ENCODE measurements at regions not wholly inside any gene's neighbourhood (a gene's known extent, or its start where the extent isn't known, plus 50 kb on each side); places are given as distances from the start of the nearest gene placed in this dataset.

DNA sequence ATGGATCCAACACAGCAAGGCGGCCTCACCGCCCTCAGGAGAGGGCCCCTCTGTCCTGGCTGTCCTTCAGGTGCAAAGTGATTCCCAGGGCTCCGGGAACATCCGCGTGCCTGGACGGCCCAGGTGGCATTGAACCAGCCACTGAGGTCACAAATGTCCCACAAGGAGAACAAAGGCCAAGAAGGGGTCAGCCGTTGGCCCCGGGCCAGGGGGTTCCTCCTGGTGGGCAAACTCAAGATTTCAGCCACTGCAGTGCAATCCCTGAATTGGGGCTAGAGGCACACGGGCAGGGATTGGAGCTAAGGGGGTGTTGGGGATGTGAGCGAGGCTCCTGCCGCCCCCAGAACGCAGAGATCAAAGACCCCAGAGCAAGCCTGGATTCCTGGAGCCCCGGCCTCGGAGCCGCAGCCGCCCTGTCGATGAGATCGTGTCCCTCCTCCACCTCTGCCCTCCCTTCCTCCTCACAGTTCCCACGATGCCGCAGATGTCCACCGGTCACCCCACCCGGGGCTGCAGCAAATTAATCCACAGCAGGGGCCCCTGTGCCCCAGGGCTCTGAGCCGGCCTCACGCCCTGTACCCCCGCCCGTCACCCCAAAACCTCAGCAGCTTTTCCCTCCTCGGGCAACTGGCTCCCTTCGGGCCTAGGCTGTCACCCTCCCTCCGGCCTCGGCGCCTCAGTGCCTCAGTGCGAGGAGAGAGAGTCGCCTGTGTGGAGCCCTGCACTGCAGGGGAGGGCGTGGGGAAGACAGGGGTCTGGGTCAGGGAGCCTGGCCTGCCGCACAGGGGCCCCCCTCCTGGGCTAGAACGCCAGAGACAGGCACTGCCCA lies 56.7 kb upstream of the GALNT9 start:
- no peaks in the 10 kb centered on the region for H3K9me1 ChIP-seq (ENCODE audit: insufficient read depth, low read length)
- no peak for ATAC-seq (ENCODE audit: low read depth)
- no peak overlapping the region for H3K9ac ChIP-seq (ENCODE audit: low read depth, low read length)
- no peak overlapping the region for H4K8ac ChIP-seq (ENCODE audit: low read depth in 2 of 2, low read length in 2 of 2)
- in situ Hi-C loops (cut with MboI; ENCODE audit: low sequenced_read_pairs) = no loop called here
- no peak for DNase-seq
- H2BK120ac ChIP-seq (ENCODE audit: low read depth, low read length) = no peak overlapping the region
- no peak overlapping the region for H2AFZ ChIP-seq (replicated peaks; ENCODE audit: low read length, poor library complexity)
- no peaks in the 10 kb centered on the region for H3K9me3 ChIP-seq (ENCODE audit: control insufficient read depth, insufficient read depth, low read length)
- H3K27ac ChIP-seq (ENCODE audit: insufficient read depth, low read length) = no peak overlapping the region
- CTCF ChIA-PET = no interaction called here
- H3K4me2 ChIP-seq (ENCODE audit: low read depth, low read length) = no peak overlapping the region
- intact Hi-C loops (cut with micrococcal nuclease) = no loop called here
- no peak overlapping the region for H2BK15ac ChIP-seq (ENCODE audit: low read depth, low read length)
- H3K79me1 ChIP-seq (ENCODE audit: low read depth in 1 of 2, low read length in 2 of 2) = no peaks in the 10 kb centered on the region
- no peak overlapping the region for H3K14ac ChIP-seq (replicated peaks; ENCODE audit: low read depth, low read length)
- no peaks in the 10 kb centered on the region for H3K36me3 ChIP-seq (ENCODE audit: control insufficient read depth, insufficient read depth, low read length)
- no peaks in the 10 kb centered on the region; the same call in 1 of the 2 replicates for H4K20me1 ChIP-seq (ENCODE audit: insufficient read depth, low read length)
- H3K23ac ChIP-seq (ENCODE audit: low read depth, low read length) = no peak overlapping the region
- H3K27me3 ChIP-seq (ENCODE audit: control insufficient read depth, insufficient read depth, low read length) = peaks cover 45% of the 10 kb centered on the region
- H2AK5ac ChIP-seq (ENCODE audit: low read depth, low read length) = no peak overlapping the region
- no peak overlapping the region for H3K18ac ChIP-seq (ENCODE audit: low read depth, low read length)
- no peak overlapping the region for H2BK20ac ChIP-seq (ENCODE audit: low read depth, low read length)
- no peak overlapping the region for H2BK5ac ChIP-seq (ENCODE audit: low read depth, low read length, poor library complexity, severe bottlenecking)
- H3K4me3 ChIP-seq (ENCODE audit: insufficient read depth, low read depth, low read length) = no peak overlapping the region
- H3K56ac ChIP-seq (ENCODE audit: extremely low read depth, insufficient read depth, low read length) = no peak overlapping the region
- TF ChIP-seq SMC3 (IDR thresholded peaks at IDR 0.05; ENCODE audit: low read depth, low read length) = no peak
- no peak for TF ChIP-seq MXI1 (IDR thresholded peaks at IDR 0.05; ENCODE audit: borderline replicate concordance, low read depth, low read length)
- TF ChIP-seq, protein P1, sequence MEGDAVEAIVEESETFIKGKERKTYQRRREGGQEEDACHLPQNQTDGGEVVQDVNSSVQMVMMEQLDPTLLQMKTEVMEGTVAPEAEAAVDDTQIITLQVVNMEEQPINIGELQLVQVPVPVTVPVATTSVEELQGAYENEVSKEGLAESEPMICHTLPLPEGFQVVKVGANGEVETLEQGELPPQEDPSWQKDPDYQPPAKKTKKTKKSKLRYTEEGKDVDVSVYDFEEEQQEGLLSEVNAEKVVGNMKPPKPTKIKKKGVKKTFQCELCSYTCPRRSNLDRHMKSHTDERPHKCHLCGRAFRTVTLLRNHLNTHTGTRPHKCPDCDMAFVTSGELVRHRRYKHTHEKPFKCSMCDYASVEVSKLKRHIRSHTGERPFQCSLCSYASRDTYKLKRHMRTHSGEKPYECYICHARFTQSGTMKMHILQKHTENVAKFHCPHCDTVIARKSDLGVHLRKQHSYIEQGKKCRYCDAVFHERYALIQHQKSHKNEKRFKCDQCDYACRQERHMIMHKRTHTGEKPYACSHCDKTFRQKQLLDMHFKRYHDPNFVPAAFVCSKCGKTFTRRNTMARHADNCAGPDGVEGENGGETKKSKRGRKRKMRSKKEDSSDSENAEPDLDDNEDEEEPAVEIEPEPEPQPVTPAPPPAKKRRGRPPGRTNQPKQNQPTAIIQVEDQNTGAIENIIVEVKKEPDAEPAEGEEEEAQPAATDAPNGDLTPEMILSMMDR (conservative IDR thresholded peaks at IDR 0.05; ENCODE audit: low read depth, low read length) = no peak
- no peak for TF ChIP-seq RAD21 (IDR thresholded peaks at IDR 0.05; ENCODE audit: low read length)
- no peak for TF ChIP-seq POLR2A (IDR thresholded peaks at IDR 0.05; ENCODE audit: low read depth, low read length)
- TF ChIP-seq RCOR1 (IDR thresholded peaks at IDR 0.05; ENCODE audit: insufficient replicate concordance, low read length) = no peak
- TF ChIP-seq NFE2L2 (IDR thresholded peaks at IDR 0.05; ENCODE audit: low read depth, low read length) = no peak
- TF ChIP-seq, protein P2, sequence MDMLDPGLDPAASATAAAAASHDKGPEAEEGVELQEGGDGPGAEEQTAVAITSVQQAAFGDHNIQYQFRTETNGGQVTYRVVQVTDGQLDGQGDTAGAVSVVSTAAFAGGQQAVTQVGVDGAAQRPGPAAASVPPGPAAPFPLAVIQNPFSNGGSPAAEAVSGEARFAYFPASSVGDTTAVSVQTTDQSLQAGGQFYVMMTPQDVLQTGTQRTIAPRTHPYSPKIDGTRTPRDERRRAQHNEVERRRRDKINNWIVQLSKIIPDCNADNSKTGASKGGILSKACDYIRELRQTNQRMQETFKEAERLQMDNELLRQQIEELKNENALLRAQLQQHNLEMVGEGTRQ (IDR thresholded peaks at IDR 0.05; ENCODE audit: low read depth, low read length) = no peak
- no peak for TF ChIP-seq FOS (IDR thresholded peaks at IDR 0.05; ENCODE audit: low read depth, low read length)
- no peak for TF ChIP-seq CHD1 (IDR thresholded peaks at IDR 0.05; ENCODE audit: low read depth, low read length)
- TF ChIP-seq BHLHE40 (IDR thresholded peaks at IDR 0.05; ENCODE audit: low read depth, low read length) = no peak
- TF ChIP-seq, protein P3, sequence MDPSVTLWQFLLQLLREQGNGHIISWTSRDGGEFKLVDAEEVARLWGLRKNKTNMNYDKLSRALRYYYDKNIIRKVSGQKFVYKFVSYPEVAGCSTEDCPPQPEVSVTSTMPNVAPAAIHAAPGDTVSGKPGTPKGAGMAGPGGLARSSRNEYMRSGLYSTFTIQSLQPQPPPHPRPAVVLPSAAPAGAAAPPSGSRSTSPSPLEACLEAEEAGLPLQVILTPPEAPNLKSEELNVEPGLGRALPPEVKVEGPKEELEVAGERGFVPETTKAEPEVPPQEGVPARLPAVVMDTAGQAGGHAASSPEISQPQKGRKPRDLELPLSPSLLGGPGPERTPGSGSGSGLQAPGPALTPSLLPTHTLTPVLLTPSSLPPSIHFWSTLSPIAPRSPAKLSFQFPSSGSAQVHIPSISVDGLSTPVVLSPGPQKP (IDR thresholded peaks at IDR 0.05; ENCODE audit: borderline replicate concordance, low read depth, low read length) = no peak
- TF ChIP-seq MAFK (IDR thresholded peaks at IDR 0.05; ENCODE audit: low read depth, low read length) = no peak
- TF ChIP-seq RFX5 (IDR thresholded peaks at IDR 0.05; ENCODE audit: low read depth, low read length) = no peak
- no peak overlapping the region for H2AK9ac ChIP-seq (replicated peaks; ENCODE audit: low read depth, low read length, poor library complexity)
- no peaks in the 10 kb centered on the region for H3K4me1 ChIP-seq (ENCODE audit: control insufficient read depth, insufficient read depth, low read length)
- no peak overlapping the region for H4K91ac ChIP-seq (ENCODE audit: insufficient read depth, low read depth, low read length)
- WGBS, 2 experiments (ENCODE audit: extremely low coverage in 2 of 2, insufficient read length in 1 of 2) = 42% methylated on average over 17 of the region's 36 CpGs; no CpG with 5 or more reads in 1 of the 2 experiments
- dilution Hi-C loops (cut with HindIII; ENCODE audit: low sequenced_read_pairs, unreplicated experiment) = no loop called here
- no TSS peak for BruUV-seq (replicated peaks)
- H4K5ac ChIP-seq (ENCODE audit: low read depth, low read length) = no peak overlapping the region
- POLR2A ChIA-PET (ENCODE audit: unreplicated experiment) = no interaction called here
- H3K4ac ChIP-seq (ENCODE audit: low read depth, low read length) = no peak overlapping the region

Data from IMR-90 (cell line).